ENCODE measurements at regions not wholly inside any gene's neighbourhood (a gene's known extent, or its start where the extent isn't known, plus 50 kb on each side); places are given as distances from the start of the nearest gene placed in this dataset.
A peak's percentile ranks its signal among the peaks of the same experiment; 100 is the strongest.

DNA sequence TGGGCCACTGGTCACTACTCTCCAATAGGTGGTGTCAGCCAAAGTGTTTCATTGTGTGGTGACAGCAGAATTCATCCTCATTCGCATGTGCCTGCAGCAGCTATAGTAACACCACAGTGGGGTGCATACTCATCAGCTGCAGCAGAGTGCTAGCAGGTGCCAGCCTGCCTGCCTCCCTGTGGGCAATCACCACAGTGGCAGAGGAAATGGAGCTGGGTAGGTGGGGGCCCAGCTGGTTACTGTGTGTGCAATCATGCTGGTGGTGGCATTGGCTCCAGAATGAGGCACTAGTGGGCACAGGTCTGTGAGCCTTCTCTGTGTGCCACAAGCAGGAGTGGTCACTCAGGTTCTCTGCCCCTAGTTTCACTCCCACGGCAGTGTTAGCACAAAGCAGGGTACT lies 579.2 kb downstream of the PTPRC start:
- no peaks in the 10 kb centered on the region for H3K27me3 ChIP-seq (ENCODE audit: control insufficient read depth in 3 of 3, insufficient read depth in 3 of 3, low read depth in 1 of 3, low read length in 3 of 3)
- H3K14ac ChIP-seq (ENCODE audit: low read length) = peak overlapping the region; percentile 75
- H2BK12ac ChIP-seq (ENCODE audit: low read length) = no peak overlapping the region
- no peak overlapping the region for H3K4me2 ChIP-seq (ENCODE audit: insufficient read depth, low read length, poor library complexity, severe bottlenecking)
- H2AFZ ChIP-seq (ENCODE audit: low read length) = no peak overlapping the region
- no peak overlapping the region for H3K23ac ChIP-seq (ENCODE audit: low read depth, low read length, poor library complexity)
- no peaks in the 10 kb centered on the region for H3K9me3 ChIP-seq (replicated peaks in 1 of 2; ENCODE audit: control insufficient read depth in 2 of 2, insufficient read depth in 1 of 2, low read depth in 1 of 2, low read length in 2 of 2)
- no peak overlapping the region for H2BK120ac ChIP-seq (ENCODE audit: low read depth, low read length)
- no peak overlapping the region for H3K27ac ChIP-seq (replicated peaks; ENCODE audit: low read length)
- H2AK5ac ChIP-seq (ENCODE audit: low read depth, low read length) = no peak overlapping the region
- no peak overlapping the region for H4K8ac ChIP-seq (ENCODE audit: low read depth, low read length)
- no peak overlapping the region for H2BK5ac ChIP-seq (ENCODE audit: low read length)
- H3K36me3 ChIP-seq (replicated peaks in 1 of 2; ENCODE audit: control insufficient read depth in 2 of 2, insufficient read depth in 2 of 2, low read length in 2 of 2) = no peaks in the 10 kb centered on the region
- H4K91ac ChIP-seq (ENCODE audit: low read depth, low read length, poor library complexity) = no peak overlapping the region
- no peaks in the 10 kb centered on the region for H3K79me1 ChIP-seq (ENCODE audit: low read depth, low read length)
- H3K9ac ChIP-seq (ENCODE audit: low read depth, low read length, poor library complexity) = no peak overlapping the region
- no peak for DNase-seq (ENCODE audit: low spot score)
- H3K4me1 ChIP-seq (ENCODE audit: control insufficient read depth in 2 of 2, insufficient read depth in 1 of 2, low read depth in 1 of 2, low read length in 2 of 2) = peaks cover 0 to 6% of the 10 kb centered on the region in 2 donors
- no peak overlapping the region for H2BK15ac ChIP-seq (ENCODE audit: low read length)
- H3K4ac ChIP-seq (ENCODE audit: low read length) = no peak overlapping the region
- H3K4me3 ChIP-seq (ENCODE audit: low read length in 2 of 2) = no peak overlapping the region
- H3K18ac ChIP-seq (ENCODE audit: low read length) = peak overlapping the region; percentile 24
- WGBS, 2 donors (ENCODE audit: extremely low coverage in 2 of 2, insufficient read length in 2 of 2, insufficient replicate concordance in 1 of 2) = no CpG with 5 or more reads among the region's 2 CpGs

DNA sequence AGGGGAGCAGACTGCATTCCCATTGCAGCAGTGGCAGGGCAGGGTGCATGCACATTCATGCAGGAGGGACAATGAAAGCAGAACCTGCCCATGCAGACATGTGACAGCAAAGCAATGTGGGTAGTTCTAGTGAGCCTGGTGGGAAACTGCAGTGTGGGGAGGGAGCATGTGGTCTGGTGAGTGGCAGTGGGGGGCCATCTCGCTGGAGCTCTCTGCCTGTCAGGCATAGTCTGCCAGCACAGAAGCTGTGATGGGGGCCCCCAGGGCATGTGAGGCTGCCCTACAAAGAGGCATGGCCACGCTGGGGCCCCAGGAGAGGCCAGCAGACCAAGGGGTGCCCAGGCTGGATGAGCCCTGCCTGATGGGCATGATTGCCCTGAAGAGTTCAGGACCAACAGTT lies 579.7 kb downstream of the PTPRC start:
- Histone ChIP-seq H2BK5ac (ENCODE audit: low read length) (no peak overlapping the region), H2AK5ac (ENCODE audit: low read depth, low read length) (no peak overlapping the region), H3K4me2 (ENCODE audit: insufficient read depth, low read length, poor library complexity, severe bottlenecking) (no peak overlapping the region), H2BK120ac (ENCODE audit: low read depth, low read length) (no peak overlapping the region), H2BK12ac (ENCODE audit: low read length) (no peak overlapping the region), H3K4me1 (ENCODE audit: control insufficient read depth in 2 of 2, insufficient read depth in 1 of 2, low read depth in 1 of 2, low read length in 2 of 2) (peaks cover 0 to 6% of the 10 kb centered on the region in 2 donors), H3K79me1 (ENCODE audit: low read depth, low read length) (no peaks in the 10 kb centered on the region), H3K27ac (replicated peaks; ENCODE audit: low read length) (no peak overlapping the region), H3K18ac (ENCODE audit: low read length) (peak overlapping the region; percentile 28), H3K4me3 (ENCODE audit: low read length in 2 of 2) (no peak overlapping the region), H3K23ac (ENCODE audit: low read depth, low read length, poor library complexity) (peak overlapping the region; percentile 32), H3K36me3 (replicated peaks in 1 of 2; ENCODE audit: control insufficient read depth in 2 of 2, insufficient read depth in 2 of 2, low read length in 2 of 2) (no peaks in the 10 kb centered on the region), H4K8ac (ENCODE audit: low read depth, low read length) (no peak overlapping the region), H3K4ac (ENCODE audit: low read length) (no peak overlapping the region), H3K9ac (ENCODE audit: low read depth, low read length, poor library complexity) (peak overlapping the region; percentile 51), H4K91ac (ENCODE audit: low read depth, low read length, poor library complexity) (no peak overlapping the region), H3K27me3 (ENCODE audit: control insufficient read depth in 3 of 3, insufficient read depth in 3 of 3, low read depth in 1 of 3, low read length in 3 of 3) (no peaks in the 10 kb centered on the region), H2AFZ (ENCODE audit: low read length) (no peak overlapping the region), H2BK15ac (ENCODE audit: low read length) (no peak overlapping the region), H3K14ac (ENCODE audit: low read length) (no peak overlapping the region), H3K9me3 (replicated peaks in 1 of 2; ENCODE audit: control insufficient read depth in 2 of 2, insufficient read depth in 1 of 2, low read depth in 1 of 2, low read length in 2 of 2) (no peaks in the 10 kb centered on the region)
- WGBS, 2 donors (ENCODE audit: extremely low coverage in 2 of 2, insufficient read length in 2 of 2, insufficient replicate concordance in 1 of 2) = no CpG with 5 or more reads among the region's 2 CpGs
- no peak for DNase-seq (ENCODE audit: low spot score)

DNA sequence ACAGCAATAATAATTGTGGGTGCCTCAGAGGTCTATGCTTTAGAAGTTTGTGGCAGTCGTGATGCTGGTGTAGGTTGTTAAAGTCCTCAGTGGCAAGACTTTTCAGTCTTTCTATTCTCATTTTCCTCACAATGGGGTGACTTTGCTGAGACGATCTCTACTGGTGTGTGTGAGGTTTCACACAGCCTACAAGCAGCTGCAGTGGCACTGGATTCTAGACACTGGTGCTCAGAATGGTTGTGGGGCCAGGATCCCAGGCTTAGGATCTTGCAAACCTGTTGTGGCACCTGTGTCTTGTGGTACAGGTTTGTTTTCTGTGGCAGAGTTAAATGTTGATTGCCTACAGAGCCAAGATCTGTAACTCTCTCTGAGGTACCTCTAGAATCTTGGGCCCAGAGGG lies 581.2 kb downstream of the PTPRC start:
- peaks cover 3 to 6% of the 10 kb centered on the region in 2 donors for H3K4me1 ChIP-seq (ENCODE audit: control insufficient read depth in 2 of 2, insufficient read depth in 1 of 2, low read depth in 1 of 2, low read length in 2 of 2)
- H3K9me3 ChIP-seq (replicated peaks in 1 of 2; ENCODE audit: control insufficient read depth in 2 of 2, insufficient read depth in 1 of 2, low read depth in 1 of 2, low read length in 2 of 2) = no peaks in the 10 kb centered on the region
- no peak overlapping the region for H2AFZ ChIP-seq (ENCODE audit: low read length)
- no peak overlapping the region for H3K4me2 ChIP-seq (ENCODE audit: insufficient read depth, low read length, poor library complexity, severe bottlenecking)
- H4K91ac ChIP-seq (ENCODE audit: low read depth, low read length, poor library complexity) = no peak overlapping the region
- no peak overlapping the region for H3K27ac ChIP-seq (replicated peaks; ENCODE audit: low read length)
- H3K9ac ChIP-seq (ENCODE audit: low read depth, low read length, poor library complexity) = no peak overlapping the region
- WGBS, 2 donors (ENCODE audit: extremely low coverage in 2 of 2, insufficient read length in 2 of 2, insufficient replicate concordance in 1 of 2) = no CpG with 5 or more reads among the region's 2 CpGs
- H3K79me1 ChIP-seq (ENCODE audit: low read depth, low read length) = no peaks in the 10 kb centered on the region
- H4K8ac ChIP-seq (ENCODE audit: low read depth, low read length) = no peak overlapping the region
- H3K18ac ChIP-seq (ENCODE audit: low read length) = no peak overlapping the region
- H3K4me3 ChIP-seq (ENCODE audit: low read length in 2 of 2) = no peak overlapping the region
- no peak overlapping the region for H3K23ac ChIP-seq (ENCODE audit: low read depth, low read length, poor library complexity)
- DNase-seq (ENCODE audit: low spot score) = no peak
- no peak overlapping the region for H2BK12ac ChIP-seq (ENCODE audit: low read length)
- H3K4ac ChIP-seq (ENCODE audit: low read length) = no peak overlapping the region
- no peak overlapping the region for H2AK5ac ChIP-seq (ENCODE audit: low read depth, low read length)
- no peak overlapping the region for H2BK120ac ChIP-seq (ENCODE audit: low read depth, low read length)
- H3K27me3 ChIP-seq (ENCODE audit: control insufficient read depth in 3 of 3, insufficient read depth in 3 of 3, low read depth in 1 of 3, low read length in 3 of 3) = no peaks in the 10 kb centered on the region
- H2BK5ac ChIP-seq (ENCODE audit: low read length) = no peak overlapping the region
- no peaks in the 10 kb centered on the region for H3K36me3 ChIP-seq (replicated peaks in 1 of 2; ENCODE audit: control insufficient read depth in 2 of 2, insufficient read depth in 2 of 2, low read length in 2 of 2)
- H3K14ac ChIP-seq (ENCODE audit: low read length) = no peak overlapping the region
- H2BK15ac ChIP-seq (ENCODE audit: low read length) = no peak overlapping the region

DNA sequence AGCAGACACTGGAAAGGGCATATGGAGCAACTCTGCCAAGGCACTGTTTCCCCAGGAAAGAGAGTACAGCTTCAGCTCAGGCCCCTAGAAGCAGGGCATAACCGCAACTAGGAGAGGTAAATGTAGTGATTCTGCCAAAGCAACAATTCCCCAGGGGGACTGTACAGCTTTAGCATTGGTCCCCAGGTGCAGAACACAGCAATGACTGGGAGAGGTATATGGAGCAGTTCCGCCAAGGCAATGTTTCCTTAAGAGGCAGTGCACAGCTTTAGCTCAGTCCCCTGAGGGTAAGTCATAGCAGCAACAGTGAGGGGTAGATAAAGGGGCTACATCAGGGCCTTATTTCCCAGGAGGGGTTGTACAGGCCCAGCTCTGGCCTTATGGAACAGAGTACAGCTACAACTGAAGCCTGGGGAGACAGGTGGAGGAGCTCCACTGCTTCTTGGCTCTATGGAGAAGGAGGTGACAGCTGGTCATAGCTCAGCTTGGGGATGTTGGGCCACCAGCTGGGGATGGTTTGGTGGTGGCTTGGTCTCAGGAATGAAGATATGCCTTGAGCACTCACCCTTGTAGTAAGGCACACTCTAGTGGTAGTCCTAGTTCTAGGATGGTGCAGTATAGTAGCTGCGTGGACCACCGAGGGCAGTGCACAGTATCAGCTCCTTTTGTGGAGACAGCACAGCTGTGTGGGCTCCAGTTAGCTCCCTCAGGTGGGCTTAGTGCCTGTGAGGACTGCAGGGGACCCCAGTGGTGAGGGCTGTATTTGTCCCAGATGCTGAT lies 582.7 kb downstream of the PTPRC start:
- Histone ChIP-seq H2BK12ac (ENCODE audit: low read length) (no peak overlapping the region), H2BK120ac (ENCODE audit: low read depth, low read length) (no peak overlapping the region), H3K18ac (ENCODE audit: low read length) (no peak overlapping the region), H2BK5ac (ENCODE audit: low read length) (no peak overlapping the region), H3K4me3 (ENCODE audit: low read length in 2 of 2) (no peak overlapping the region), H4K8ac (ENCODE audit: low read depth, low read length) (no peak overlapping the region), H3K4me1 (ENCODE audit: control insufficient read depth in 2 of 2, insufficient read depth in 1 of 2, low read depth in 1 of 2, low read length in 2 of 2) (peaks cover 6 to 10% of the 10 kb centered on the region in 2 donors), H3K14ac (ENCODE audit: low read length) (no peak overlapping the region), H3K23ac (ENCODE audit: low read depth, low read length, poor library complexity) (no peak overlapping the region), H2AFZ (ENCODE audit: low read length) (no peak overlapping the region), H3K9ac (ENCODE audit: low read depth, low read length, poor library complexity) (no peak overlapping the region), H3K27me3 (ENCODE audit: control insufficient read depth in 3 of 3, insufficient read depth in 3 of 3, low read depth in 1 of 3, low read length in 3 of 3) (no peaks in the 10 kb centered on the region), H3K4me2 (ENCODE audit: insufficient read depth, low read length, poor library complexity, severe bottlenecking) (no peak overlapping the region), H3K79me1 (ENCODE audit: low read depth, low read length) (no peaks in the 10 kb centered on the region), H2AK5ac (ENCODE audit: low read depth, low read length) (no peak overlapping the region), H4K91ac (ENCODE audit: low read depth, low read length, poor library complexity) (no peak overlapping the region), H2BK15ac (ENCODE audit: low read length) (no peak overlapping the region), H3K36me3 (replicated peaks in 1 of 2; ENCODE audit: control insufficient read depth in 2 of 2, insufficient read depth in 2 of 2, low read length in 2 of 2) (no peaks in the 10 kb centered on the region), H3K4ac (ENCODE audit: low read length) (no peak overlapping the region), H3K27ac (replicated peaks; ENCODE audit: low read length) (no peak overlapping the region), H3K9me3 (replicated peaks in 1 of 2; ENCODE audit: control insufficient read depth in 2 of 2, insufficient read depth in 1 of 2, low read depth in 1 of 2, low read length in 2 of 2) (no peaks in the 10 kb centered on the region)
- no CpG with 5 or more reads among the region's 4 CpGs for WGBS, 2 donors (ENCODE audit: extremely low coverage in 2 of 2, insufficient read length in 2 of 2, insufficient replicate concordance in 1 of 2)
- no peak for DNase-seq (ENCODE audit: low spot score)
